Uterus (tissue), 2 donors: ENCODE measurements at regions not wholly inside any gene's neighbourhood (a gene's known extent, or its start where the extent isn't known, plus 50 kb on each side); places are given as distances from the start of the nearest gene placed in this dataset.

Experiments used
- CTCF ChIP-seq, 4 experiments: fragments of 200-600 bp in 2 of 4; fragments of 450-650 bp in 2 of 4; sonication (generic) in 2 of 4; IDR thresholded peaks; one replicate each; pipeline ENCODE4 v1.5.1; 2016 to 2019; ENCODE audit warnings: antibody characterized with exemption in 4 of 4, mild to moderate bottlenecking in 2 of 4, moderate library complexity in 1 of 4
- POLR2A ChIP-seq, 2 donors: fragments of 450-650 bp; IDR thresholded peaks; one replicate each; pipeline ENCODE4 v1.6.1; 2016; ENCODE audit warnings: antibody characterized with exemption in 2 of 2, mild to moderate bottlenecking in 1 of 2, moderate library complexity in 1 of 2

- no peak for TF ChIP-seq POLR2A (IDR thresholded peaks at IDR 0.05)
- TF ChIP-seq CTCF (IDR thresholded peaks at IDR 0.05): no peak
Measured at GRCh38 chr2:194014639-194015038, 1642.4 kb upstream of the SLC39A10 start.
